Activated CD8-positive, alpha-beta T cell treated with anti-CD3 and anti-CD28 coated beads for 36 hours (primary cell): ENCODE measurements at regions not wholly inside any gene's neighbourhood (a gene's known extent, or its start where the extent isn't known, plus 50 kb on each side); places are given as distances from the start of the nearest gene placed in this dataset.

Experiments used
- ATAC-seq: fragments of 200-7000 bp; cut with Tn5 transposase; one replicate; pipeline ENCODE4 v1.10.0; 2021; ENCODE audit warnings: mild to moderate bottlenecking, moderate library complexity
- CTCF ChIA-PET: fragments of 350-600 bp; sonication (Branson Sonifier 250); formaldehyde crosslinking; loops from one replicate; lab custom pipeline; 2021; ENCODE audit warnings: antibody characterized with exemption; lab: Charles Lee
- POLR2A ChIA-PET: fragments of 350-600 bp; sonication (Branson Sonifier 250); formaldehyde crosslinking; loops from one replicate; lab custom pipeline; 2021; ENCODE audit warnings: antibody characterized with exemption; lab: Charles Lee
- DNase-seq: peaks from one replicate; pipeline ENCODE4 v3.0.0-alpha.2; 2020
- H3K27ac Mint-ChIP-seq: one replicate; pipeline ENCODE4 v1.8.0; 2021; ENCODE audit warnings: mild to moderate bottlenecking, mixed read lengths
- H3K27me3 Mint-ChIP-seq: one replicate; pipeline ENCODE4 v1.8.0; 2021; ENCODE audit warnings: mixed read lengths
- H3K36me3 Mint-ChIP-seq: one replicate; pipeline ENCODE4 v1.8.0; 2021; ENCODE audit warnings: low read depth, mixed read lengths
- H3K4me1 Mint-ChIP-seq: one replicate; pipeline ENCODE4 v1.8.0; 2021; ENCODE audit warnings: low read depth, mixed read lengths
- H3K4me3 Mint-ChIP-seq: one replicate; pipeline ENCODE4 v1.8.0; 2021; ENCODE audit warnings: mild to moderate bottlenecking, moderate library complexity, mixed read lengths
- H3K9me3 Mint-ChIP-seq: one replicate; pipeline ENCODE4 v1.8.0; 2021; ENCODE audit warnings: mixed read lengths
- intact Hi-C: fragments of 100-400 bp; cut with micrococcal nuclease; formaldehyde crosslinking; loops from one replicate; pipeline ENCODE4 v1.10.0; 2022
- TF ChIP-seq, protein P1 (sequence below): fragments of 200-600 bp; IDR thresholded peaks from one replicate; pipeline ENCODE4 v1.8.0; 2022; ENCODE audit warnings: antibody characterized with exemption, mild to moderate bottlenecking

DNA sequence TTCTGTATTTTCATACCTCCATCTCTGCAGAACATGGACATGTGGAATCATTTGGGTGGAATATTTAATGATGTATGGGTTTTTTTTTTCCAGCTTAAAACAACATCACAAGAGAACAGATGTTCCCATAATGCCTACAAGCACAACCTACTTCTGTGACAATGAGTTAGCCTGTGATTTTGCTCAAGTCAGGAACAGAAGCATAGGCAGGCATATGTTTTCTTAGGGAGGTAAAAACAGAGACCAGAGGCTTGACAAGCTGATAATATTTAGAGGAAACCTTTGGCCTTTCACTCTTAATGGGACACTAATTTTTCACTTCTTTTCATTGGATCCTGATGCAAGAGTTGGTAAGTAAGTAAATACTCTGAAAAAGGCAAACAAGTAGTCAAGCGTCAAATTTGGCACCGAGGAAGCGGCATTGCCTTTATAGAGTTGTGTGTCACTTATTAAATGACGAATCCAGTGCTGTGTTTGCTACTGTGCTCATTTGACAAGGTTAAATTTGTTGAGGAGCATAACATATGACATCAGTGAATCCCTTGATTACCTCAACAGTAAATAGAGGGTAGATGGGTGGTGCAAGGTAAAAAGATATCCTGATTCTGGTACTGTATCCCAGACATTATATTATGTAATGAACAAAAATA, 66.7 kb upstream of the RBMS3 start:
- Mint-ChIP-seq H3K36me3 (no peaks in the 10 kb centered on the region), H3K27ac (no peak overlapping the region), H3K27me3 (no peaks in the 10 kb centered on the region), H3K4me1 (peaks cover 5% of the 10 kb centered on the region), H3K4me3 (no peak overlapping the region), H3K9me3 (no peaks in the 10 kb centered on the region)
- TF ChIP-seq, protein P1, sequence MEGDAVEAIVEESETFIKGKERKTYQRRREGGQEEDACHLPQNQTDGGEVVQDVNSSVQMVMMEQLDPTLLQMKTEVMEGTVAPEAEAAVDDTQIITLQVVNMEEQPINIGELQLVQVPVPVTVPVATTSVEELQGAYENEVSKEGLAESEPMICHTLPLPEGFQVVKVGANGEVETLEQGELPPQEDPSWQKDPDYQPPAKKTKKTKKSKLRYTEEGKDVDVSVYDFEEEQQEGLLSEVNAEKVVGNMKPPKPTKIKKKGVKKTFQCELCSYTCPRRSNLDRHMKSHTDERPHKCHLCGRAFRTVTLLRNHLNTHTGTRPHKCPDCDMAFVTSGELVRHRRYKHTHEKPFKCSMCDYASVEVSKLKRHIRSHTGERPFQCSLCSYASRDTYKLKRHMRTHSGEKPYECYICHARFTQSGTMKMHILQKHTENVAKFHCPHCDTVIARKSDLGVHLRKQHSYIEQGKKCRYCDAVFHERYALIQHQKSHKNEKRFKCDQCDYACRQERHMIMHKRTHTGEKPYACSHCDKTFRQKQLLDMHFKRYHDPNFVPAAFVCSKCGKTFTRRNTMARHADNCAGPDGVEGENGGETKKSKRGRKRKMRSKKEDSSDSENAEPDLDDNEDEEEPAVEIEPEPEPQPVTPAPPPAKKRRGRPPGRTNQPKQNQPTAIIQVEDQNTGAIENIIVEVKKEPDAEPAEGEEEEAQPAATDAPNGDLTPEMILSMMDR = no peak
- intact Hi-C loops = no loop called here
- no peak for DNase-seq
- ChIA-PET POLR2A (no interaction called here), CTCF (no interaction called here)
- no peak for ATAC-seq

DNA sequence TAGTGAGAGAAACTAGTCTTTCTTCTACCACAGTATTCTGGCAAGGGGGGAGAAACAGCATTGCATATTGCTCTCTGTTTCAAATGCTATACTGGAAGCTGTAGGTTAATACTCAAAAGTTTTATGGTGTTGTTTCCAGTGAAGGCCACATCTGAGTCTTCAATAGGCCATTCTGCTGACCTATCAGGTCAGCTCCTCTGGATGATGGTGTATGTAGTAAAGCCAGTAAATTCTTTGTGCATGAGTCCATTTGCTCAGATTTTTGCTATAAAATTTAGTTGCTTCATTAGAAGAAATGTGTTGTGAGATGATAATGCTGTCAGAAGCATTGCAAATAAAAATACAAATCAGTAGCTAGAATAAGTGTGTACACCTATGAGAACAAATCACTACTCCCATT, 64.9 kb upstream of the RBMS3 start:
- Mint-ChIP-seq H3K27ac (no peak overlapping the region), H3K4me1 (peaks cover 5% of the 10 kb centered on the region), H3K9me3 (no peaks in the 10 kb centered on the region), H3K4me3 (no peak overlapping the region), H3K27me3 (no peaks in the 10 kb centered on the region), H3K36me3 (no peaks in the 10 kb centered on the region)
- POLR2A ChIA-PET = no interaction called here
- no peak for DNase-seq
- no peak for ATAC-seq
- CTCF ChIA-PET = no interaction called here
- TF ChIP-seq, protein P1 = no peak
- intact Hi-C loops = no loop called here

DNA sequence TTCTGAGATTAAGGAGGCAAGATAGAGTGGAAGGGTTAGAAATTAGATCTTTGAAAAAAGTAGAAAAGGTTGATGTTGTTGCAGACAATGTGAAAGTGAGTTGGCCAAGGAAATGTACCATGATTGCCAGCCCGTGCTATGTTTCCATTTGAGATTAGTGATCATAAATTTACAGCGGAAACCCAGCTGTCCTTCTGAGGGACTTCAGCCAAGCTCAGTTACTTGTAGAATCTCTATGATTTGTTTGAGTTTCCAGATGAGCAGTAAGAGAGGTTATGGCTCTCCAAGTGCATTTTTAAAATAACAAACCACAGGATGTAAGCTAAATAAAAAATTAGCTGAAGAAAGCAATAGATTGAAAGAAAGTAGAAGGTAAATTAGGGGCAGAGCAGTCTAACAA, 54.2 kb upstream of the RBMS3 start:
- ATAC-seq (no peak), DNase-seq (no peak)
- Mint-ChIP-seq H3K4me3 (no peak overlapping the region), H3K27me3 (no peaks in the 10 kb centered on the region), H3K36me3 (no peaks in the 10 kb centered on the region), H3K4me1 (no peaks in the 10 kb centered on the region), H3K27ac (no peak overlapping the region), H3K9me3 (no peaks in the 10 kb centered on the region)
- POLR2A ChIA-PET = no interaction called here
- CTCF ChIA-PET = interaction anchor here (0.6 kb wide), 1 partner anchor 270 kb away, joined by 4 read pairs; no protein-coding TSS in a partner anchor
- TF ChIP-seq, protein P1 = no peak
- intact Hi-C loops = no loop called here

DNA sequence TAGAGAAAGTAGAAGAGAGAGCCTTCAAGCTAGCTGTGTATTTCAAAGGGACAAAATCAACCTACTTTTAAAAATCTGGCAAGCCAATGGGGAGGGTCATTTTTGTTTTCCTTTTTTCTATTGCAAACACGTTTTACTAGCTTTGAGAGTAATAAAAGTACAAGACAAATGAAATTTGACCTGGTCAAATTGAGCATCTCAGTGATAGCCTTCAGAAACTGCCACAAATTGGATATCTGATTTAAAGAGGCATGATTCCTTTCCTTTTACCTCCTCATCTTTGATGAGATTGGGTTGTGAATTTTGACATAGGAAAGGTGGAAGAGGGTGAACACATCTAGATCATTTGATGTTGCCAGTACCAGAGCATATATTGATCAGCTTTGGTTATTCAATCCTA, 53.6 kb upstream of the RBMS3 start:
- intact Hi-C loops = no loop called here
- Mint-ChIP-seq H3K9me3 (no peaks in the 10 kb centered on the region), H3K4me3 (no peak overlapping the region), H3K27me3 (no peaks in the 10 kb centered on the region), H3K4me1 (no peaks in the 10 kb centered on the region), H3K36me3 (no peaks in the 10 kb centered on the region), H3K27ac (no peak overlapping the region)
- POLR2A ChIA-PET = no interaction called here
- TF ChIP-seq, protein P1 = no peak
- ATAC-seq = no peak
- CTCF ChIA-PET = no interaction called here
- DNase-seq = no peak
